DMS153 treated with DMSO at 0.1 percent for 48 hours (cell line): ENCODE measurements at regions not wholly inside any gene's neighbourhood (a gene's known extent, or its start where the extent isn't known, plus 50 kb on each side); places are given as distances from the start of the nearest gene placed in this dataset.

Experiments used
- DNase-seq: peaks from one replicate; lab custom pipeline; 2025; ENCODE audit not compliant: unreplicated experiment; lab: John Stamatoyannopoulos, UW

GRCh38 chr2:11040992-11041391 lies 114.3 kb upstream of the SLC66A3 start:
- DNase-seq = no peak

- DNase-seq = no peak
Measured at GRCh38 chr2:11042841-11043240, 112.4 kb upstream of the SLC66A3 start.

- DNase-seq = no peak
Measured at GRCh38 chr2:11043245-11043644, 112.0 kb upstream of the SLC66A3 start.

DNA sequence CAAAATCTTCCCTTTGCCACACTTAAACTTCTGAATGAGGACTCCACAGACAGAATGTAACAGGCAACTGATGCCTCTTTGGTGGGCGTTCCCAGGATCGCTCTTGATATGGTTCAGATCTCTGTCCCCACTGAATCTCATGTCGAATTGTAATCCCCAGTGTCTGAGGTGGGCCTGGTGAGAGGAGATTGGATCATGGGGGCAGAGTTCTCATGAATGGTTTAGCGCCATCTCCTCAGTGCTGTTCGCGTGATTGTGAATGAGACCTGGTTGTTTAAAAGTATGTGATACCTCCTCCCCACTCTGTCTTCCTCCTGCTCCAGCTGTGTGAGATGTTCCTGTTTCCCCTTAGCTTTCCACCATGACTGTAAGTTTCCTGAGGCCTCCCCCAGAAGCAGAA lies 111.1 kb upstream of the SLC66A3 start:
- DNase-seq = no peak

GRCh38 chr2:11045294-11045693 lies 110.0 kb upstream of the SLC66A3 start:
- DNase-seq = no peak

DNA sequence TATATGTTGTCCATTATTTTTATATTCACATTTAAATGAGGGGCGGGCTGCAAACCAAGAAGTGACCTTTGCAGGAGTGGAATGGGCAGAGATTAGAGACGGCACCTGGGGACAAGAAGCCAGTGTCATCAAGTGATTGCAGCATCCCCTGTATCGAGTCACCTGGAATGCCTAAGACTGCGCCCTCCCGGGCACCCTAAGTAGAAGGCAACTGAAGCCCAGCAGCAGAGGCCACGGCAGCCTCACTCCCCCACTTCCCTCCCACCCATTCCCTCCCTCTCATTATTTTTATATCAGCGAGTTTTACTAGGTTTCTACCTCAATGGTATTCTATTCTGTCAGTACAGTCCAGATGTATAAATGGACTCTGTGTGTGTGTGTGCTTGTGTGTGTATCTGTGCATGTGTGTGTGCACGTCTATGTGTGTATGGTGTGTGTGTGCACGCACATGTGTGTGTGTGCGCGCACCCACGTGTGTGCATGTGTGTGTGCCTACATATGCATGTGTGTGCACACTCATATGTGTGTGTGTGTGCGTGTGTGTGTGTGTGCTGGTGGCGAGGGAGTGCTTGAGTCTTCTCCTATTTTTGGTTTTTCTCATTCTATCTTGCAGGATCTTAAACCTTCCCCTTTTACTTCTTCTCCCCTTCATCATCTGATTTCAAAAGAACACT lies 106.8 kb upstream of the SLC66A3 start:
- DNase-seq = no peak

- no peak for DNase-seq
Measured at GRCh38 chr2:11050565-11050964, 104.7 kb upstream of the SLC66A3 start.

- DNase-seq = no peak
Measured at GRCh38 chr2:11051280-11051679, 104.0 kb upstream of the SLC66A3 start.

DNA sequence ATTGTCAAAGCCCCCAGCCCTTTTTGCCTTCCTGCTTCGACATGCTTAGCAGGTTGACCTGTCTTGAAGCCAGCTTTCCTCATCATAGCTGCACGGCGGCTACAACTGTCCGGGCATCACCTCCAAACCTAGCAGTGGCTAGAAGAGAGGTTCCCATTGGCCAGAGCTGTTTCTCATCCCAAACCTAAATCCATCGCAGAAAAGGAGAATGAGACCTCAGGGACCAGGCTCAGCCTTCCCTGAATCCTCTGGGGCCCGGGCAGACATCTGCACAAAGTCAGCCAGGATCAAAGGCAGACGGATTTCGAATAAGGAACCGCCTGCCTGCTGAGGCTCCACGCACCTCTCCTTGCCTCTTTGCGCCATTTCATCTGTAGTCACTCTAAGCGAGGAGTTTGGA lies 101.7 kb upstream of the SLC66A3 start:
- DNase-seq = no peak

DNA sequence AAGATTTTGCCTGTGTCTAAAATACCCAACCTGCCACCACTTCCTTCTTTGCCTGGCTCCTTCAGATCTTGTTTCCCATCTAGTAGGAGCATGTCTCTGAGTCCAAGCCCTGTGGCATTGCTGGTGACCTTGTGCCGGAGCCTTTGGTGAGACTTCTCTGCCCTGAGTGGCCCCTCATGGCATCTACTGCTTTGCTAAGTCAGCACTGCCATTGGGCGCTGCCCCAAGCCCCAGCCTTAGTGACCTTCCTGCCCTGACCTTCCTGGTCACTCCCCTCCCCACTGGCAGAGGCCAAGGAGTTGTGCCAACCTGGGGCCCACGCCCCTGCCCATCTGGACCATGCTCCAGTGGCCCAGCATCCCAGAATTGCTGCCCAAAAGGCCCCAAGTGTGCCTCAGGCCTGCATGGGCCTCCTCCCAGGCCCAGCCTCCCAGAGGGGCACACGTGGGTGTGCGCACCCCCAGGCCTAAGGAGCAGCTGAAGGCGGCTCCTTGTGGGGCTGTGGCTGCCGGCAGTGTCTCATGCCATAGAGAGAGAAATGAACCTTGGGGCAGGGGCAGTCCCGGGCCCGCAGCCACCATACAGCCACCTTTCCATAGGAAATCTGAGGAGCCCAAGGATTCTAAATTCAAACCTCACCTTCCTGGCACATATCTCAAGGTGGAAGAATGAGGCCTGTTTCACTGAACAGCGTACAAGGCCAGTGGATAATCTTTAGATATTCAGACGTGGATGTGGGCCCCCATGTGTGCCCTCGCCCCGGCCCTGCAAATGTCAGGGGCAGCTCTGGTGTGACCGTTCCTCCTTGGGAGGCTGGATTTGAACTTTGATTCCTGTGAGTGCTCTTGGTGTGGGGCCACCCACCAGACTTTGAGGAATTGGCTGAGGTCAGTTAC lies 100.2 kb upstream of the SLC66A3 start:
- no peak for DNase-seq

DNA sequence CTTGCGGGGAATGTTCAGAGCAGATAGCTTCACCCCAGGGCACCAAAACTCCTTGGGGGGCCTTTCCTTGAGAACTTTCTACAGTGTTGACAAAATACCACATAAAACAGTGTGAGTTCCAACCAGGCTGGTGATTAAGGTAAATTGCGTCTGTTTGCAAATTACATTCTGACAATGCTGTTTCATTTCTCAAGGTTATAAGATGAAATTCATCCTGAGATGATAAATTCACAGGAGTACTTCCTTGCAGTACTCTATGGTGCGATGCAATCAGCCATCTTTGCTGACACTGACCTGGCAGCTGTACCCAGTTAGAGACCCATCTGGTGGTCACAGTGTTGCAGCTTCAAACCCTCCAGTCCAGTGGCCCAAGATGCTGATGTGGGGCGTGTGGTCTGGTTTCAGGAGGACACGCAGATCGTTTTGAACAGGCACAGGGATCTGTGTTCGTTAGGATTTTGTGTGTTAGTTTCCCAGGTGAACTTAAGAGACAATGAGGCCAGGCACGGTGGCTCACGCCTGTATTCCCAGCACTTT lies 99.5 kb upstream of the SLC66A3 start:
- no peak for DNase-seq

DNA sequence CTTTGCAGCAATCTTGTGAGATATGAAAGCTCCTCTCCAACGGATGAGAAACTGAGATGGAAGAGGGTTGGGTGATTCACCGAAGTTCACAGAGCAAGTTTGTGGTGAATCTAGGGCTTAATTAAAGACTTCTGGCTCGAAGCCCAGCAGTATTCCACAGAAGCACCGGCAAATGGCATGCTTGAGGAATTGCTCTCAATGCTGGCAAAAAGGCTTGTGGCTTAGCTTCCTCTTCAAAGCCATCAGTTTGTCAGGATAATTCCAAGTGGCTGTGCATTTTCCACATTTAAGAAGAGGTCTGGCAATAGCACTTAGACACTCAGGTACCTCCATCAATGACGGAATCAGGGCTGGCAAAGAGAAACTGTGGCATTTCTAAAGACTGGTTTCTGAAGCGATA lies 98.7 kb upstream of the SLC66A3 start:
- DNase-seq = no peak

DNA sequence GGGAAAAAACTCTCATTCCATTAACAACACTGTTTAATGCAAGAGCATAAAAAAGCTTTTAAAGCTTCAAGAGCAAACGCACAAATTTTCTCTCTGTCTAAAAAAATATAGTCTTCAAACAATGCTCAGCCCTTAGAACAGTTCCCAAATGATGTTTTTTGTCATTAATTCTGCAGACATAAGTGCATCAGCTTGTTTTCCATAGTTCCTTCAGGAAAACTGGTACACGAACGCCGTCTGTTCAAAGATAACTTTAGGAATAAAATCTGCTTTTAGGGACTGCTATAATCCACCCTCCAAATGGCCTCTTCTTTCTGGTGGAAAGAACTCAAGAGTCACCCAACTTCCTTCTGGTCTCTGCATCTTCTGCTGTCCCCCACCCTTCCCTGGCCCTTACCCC lies 98.2 kb upstream of the SLC66A3 start:
- no peak for DNase-seq

- DNase-seq = no peak
Measured at GRCh38 chr2:11058129-11058528, 97.1 kb upstream of the SLC66A3 start.

GRCh38 chr2:11060376-11061169 lies 94.7 kb upstream of the SLC66A3 start:
- DNase-seq = no peak

DNA sequence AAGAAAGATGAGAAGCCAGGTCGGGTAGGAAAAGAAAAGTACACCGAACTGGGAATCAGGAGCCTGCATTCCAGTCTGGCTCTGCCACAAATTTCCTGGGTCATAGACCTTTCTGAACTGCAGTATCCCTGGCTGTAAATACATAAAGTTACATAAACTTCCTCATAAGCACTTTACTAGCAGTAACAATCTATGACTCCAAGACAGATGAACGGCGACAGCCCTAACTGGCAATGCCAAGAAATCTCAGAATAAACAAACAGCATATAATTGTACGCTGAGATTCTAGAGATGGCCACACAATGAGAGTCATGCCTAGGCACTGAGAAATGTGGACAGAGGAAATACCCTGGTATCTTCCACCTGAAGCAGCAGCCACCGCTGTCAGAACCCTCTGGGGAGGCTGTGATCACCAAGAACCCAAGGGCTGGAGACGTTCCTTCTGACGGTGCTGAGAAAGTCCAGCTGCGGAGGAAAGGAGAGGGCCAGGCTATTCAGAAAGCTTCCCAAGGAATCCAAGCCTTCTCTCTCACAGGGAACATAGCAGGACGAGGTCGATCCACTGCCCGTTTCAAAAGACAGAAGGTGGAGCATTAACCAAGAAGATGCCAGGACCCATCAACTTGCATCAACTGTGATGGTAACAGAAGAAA lies 89.3 kb upstream of the SLC66A3 start:
- DNase-seq = no peak

DNA sequence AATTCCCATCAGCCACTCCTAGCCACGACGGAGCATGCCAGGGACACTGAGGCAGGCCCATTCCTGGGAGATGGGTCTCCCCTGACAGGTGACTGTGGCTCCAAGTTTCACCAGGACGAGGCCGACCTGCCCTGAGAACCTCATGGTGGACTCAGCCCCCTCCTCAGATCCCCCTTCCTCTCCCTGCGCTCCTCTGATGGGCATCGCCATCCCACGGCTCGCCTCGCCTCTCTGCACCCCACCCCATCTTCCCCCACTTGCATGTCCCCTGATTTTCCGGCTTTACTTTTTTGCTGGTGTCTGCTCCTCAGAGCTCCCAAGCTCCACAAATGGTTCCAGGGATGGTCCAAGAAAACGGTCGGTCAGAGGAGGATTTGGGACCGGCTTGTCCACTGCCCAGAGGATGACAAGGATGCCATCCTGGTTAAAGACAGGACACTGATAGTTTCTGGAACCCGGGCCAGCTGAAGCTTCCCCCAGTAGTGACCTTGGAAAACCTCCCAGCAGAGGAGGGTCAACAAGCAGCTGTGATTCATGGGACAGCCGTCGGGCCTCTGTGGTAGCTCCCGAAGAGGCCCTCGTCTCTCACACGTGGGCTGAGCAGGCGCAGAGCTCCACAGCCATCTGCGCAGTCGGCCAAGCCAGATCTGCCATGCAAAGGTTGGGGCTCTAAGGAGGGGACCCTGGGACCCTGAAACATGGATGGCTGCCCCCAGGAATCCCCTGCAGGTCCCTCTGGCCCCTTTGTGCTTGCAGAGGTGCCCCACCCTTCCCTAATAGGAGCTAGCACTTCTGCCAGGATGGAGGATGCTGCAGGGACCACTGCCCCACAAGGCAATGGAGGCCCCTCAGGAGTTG lies 87.8 kb upstream of the SLC66A3 start:
- DNase-seq = no peak

GRCh38 chr2:11068079-11068741 lies 87.1 kb upstream of the SLC66A3 start:
- no peak for DNase-seq

- DNase-seq = no peak
Measured at GRCh38 chr2:11068856-11069526, 86.3 kb upstream of the SLC66A3 start.
